GM12872 (cell line): ENCODE measurements at regions not wholly inside any gene's neighbourhood (a gene's known extent, or its start where the extent isn't known, plus 50 kb on each side); places are given as distances from the start of the nearest gene placed in this dataset.

ENCODE experiments used
- TF ChIP-seq, protein P1 (sequence below): IDR thresholded peaks from 3 replicates; pipeline ENCODE4 v1.5.1; 2011; ENCODE audit warnings: low read depth, mild to moderate bottlenecking, low read length, moderate library complexity; ENCODE audit not compliant: insufficient read depth

GRCh38 chr5:87051502-87052113 lies 216.1 kb upstream of the RASA1 start:
- TF ChIP-seq, protein P1, sequence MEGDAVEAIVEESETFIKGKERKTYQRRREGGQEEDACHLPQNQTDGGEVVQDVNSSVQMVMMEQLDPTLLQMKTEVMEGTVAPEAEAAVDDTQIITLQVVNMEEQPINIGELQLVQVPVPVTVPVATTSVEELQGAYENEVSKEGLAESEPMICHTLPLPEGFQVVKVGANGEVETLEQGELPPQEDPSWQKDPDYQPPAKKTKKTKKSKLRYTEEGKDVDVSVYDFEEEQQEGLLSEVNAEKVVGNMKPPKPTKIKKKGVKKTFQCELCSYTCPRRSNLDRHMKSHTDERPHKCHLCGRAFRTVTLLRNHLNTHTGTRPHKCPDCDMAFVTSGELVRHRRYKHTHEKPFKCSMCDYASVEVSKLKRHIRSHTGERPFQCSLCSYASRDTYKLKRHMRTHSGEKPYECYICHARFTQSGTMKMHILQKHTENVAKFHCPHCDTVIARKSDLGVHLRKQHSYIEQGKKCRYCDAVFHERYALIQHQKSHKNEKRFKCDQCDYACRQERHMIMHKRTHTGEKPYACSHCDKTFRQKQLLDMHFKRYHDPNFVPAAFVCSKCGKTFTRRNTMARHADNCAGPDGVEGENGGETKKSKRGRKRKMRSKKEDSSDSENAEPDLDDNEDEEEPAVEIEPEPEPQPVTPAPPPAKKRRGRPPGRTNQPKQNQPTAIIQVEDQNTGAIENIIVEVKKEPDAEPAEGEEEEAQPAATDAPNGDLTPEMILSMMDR, result no peak

- TF ChIP-seq, protein P1, result no peak
Observed at GRCh38 chr5:87053146-87053545, 214.5 kb upstream of the RASA1 start.

DNA sequence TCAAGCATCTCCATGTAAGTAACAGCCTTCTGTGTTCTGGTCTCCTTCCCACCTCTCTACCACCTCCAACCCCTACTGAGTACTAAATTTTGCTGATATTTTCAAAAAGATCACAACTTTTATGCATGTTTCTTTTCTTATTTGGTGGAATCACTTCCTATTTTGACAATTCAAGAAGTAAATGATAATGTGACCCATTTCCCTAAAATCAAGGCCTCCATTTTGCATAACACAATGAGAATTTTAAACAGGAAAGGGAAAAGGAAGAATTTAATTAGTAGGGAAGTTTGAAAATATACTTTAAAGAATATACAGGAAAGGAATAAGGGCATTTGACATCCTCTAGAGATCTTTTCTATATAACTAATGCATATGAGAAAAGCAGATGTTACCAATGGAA lies 212.9 kb upstream of the RASA1 start:
- TF ChIP-seq, protein P1, result no peak

DNA sequence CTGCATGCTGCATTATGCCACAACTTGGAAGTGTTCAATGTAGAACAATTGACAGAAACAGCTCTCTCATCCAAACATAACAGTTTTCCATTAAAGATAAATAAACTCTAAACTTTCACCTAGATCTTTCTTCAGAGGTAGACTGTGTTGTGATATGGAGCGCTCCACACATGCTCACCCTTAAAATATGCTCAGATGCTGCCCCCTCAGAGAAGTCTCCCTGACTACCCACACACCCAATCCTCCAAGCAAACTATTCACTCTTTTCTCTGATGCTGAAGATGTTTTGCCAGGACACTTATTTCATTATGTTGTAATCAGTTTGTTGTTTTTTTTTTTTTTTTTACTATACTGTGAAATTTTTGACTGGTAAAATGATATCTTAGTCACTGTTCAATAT lies 206.6 kb upstream of the RASA1 start:
- TF ChIP-seq, protein P1, result no peak

DNA sequence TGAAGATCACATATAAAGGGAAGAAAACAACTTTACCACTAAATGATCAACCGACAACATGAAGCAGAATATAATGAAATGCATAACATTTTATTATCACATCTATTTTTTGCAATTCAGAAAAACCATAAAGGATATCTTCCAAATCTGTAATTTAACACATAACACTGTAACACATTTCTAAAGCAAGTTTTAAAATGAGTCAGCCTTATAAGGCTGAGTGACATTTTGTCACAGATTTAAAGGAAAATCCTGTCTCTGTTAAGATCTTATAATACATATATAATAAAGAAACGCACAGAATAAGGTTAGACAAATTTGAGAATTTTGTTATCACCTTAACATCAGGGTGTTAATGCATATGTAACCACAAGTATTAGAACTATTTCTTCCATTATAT lies 198.4 kb upstream of the RASA1 start:
- TF ChIP-seq, protein P1, result no peak

DNA sequence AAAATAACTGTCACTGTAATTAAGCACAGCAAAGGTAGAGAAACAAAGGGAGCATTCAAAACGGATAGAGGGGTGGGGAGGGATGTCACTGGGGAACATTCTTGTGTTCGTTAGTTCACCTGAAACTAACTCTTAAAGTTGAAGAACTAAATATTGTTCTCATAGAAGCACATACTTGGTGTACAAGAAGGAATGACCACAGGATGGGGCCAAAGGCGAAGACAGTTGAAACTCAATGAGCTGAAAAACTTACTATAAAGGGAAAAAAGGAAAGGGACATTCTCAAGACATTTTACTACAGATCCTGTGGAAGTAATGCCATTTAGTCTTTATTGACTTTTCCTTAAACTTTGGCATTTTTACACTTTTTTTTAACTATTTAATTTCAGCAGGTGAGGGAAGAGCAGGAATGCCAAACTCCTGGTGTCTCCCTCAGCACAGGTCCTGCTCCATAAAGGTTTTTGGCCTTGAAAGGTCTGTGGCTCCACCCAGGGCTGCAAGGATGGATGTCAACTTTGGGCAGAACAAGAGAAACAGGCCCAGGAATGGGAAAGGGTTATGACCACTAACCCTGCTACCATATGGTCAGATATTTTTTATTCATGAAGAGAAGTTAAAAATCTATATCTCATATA lies 197.6 kb upstream of the RASA1 start:
- TF ChIP-seq, protein P1, result peak; percentile 29; the same call in 2 of the 3 replicates

DNA sequence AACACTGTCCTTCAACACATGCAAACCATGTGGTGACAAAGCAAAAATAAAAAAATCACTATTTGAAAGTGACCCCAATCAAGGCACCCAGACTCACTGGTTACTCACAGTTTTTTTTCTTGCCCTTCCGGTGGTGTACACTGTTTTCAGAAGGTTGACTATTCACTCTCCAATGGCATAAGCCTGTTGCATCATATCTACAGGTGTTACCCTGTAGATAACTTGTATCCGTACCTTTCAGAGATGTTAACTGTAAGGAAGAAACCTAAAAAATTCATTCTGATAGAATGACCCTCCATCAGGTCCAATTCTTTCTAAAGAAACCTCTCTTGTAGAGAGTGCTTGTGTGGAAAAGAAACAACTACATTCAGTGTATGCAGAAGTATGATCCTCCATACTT lies 193.6 kb upstream of the RASA1 start:
- TF ChIP-seq, protein P1, result no peak
